SH-SY5Y (cell line): ENCODE measurements at regions not wholly inside any gene's neighbourhood (a gene's known extent, or its start where the extent isn't known, plus 50 kb on each side); places are given as distances from the start of the nearest gene placed in this dataset.
A peak's percentile ranks its signal among the peaks of the same experiment; 100 is the strongest.

Experiments used
- GATA2 ChIP-seq: IDR thresholded peaks from 2 replicates; pipeline ENCODE4 v1.6.1; 2011; ENCODE audit warnings: mild to moderate bottlenecking, low read depth, low read length
- GATA3 ChIP-seq: IDR thresholded peaks from 2 replicates; pipeline ENCODE4 v1.6.1; 2011; ENCODE audit warnings: low read depth, mild to moderate bottlenecking, low read length, moderate library complexity

DNA sequence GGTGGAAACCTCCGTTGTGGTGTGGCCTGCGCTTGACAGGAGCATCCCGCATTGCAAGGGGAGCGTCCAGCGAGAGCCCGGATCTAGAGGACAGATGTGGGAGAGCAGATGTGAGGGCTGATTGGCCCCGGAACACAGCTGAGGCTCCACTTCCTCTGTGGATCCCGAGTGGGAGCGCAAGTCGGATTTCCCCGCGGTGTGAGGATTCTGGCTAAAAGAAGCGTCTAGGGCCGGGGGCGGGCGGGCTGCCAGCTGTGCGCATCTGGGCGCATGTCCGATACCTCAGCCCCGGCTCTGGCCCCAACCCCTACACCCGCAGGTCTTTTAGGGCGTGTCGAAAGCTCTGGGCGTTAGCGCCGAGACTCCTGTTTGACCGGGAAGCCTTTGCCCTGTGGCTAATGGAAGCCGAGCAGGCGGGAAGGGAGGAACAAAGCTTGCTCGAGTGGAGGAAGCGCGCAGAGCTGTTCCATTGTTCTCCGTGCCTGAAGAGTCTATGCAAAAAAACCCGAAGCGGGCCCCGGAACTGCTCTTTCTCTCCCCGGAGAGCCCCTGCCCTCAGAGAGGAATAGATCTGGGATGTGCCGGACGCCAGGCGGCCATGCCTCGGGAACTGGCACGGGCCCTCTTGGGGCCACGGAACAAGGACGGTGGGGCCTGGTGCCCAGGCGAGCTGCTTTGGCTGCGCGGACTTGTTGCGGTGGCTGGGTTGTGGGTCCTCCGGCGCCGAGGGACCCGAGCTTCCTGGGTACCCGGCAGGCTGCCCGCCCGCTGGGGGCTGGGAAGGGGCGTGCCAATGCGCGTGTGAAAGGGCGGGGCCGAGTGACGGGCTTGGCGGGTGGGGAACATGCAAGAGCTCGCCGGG, 111.1 kb downstream of the NAV1 start:
- TF ChIP-seq GATA3 (no peak), GATA2 (peak; percentile 62)

DNA sequence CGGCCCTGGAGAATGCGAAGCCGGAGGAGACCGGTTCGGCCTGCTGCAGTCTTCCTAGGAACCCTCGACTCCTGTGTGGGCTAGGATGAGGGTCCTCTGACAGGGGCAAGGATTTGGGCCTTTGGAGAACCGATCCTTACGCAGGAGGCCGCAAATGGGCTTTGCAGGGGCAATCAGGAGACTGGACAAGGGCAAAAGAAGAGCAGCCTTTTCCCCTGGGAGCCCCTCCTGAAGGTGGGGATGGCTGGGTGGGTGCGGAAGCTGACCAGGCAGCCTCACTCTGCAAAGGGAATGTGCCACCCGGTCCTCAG, 111.7 kb downstream of the NAV1 start:
- TF ChIP-seq GATA2 (no peak), GATA3 (no peak)

DNA sequence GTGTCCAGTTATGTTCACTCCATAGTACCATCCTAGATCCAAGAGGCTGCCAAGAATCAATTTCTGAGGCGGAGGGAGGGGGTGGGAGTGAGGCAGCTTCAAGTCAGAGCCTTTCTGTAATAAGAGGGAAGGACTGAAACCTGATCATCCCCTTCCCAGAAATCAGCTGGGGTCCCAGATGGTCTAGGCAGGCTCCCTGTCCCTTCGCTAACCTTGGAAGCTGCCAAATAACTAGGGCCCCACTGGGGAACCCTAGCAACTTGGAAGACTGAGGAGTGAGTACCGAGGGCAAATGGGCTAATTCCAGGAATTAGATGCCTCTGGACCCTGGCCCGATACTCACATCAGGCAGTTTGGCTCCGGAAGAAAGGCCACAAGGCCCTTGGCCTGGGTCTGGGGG, 113.3 kb downstream of the NAV1 start:
- TF ChIP-seq GATA3 (no peak), GATA2 (no peak)

DNA sequence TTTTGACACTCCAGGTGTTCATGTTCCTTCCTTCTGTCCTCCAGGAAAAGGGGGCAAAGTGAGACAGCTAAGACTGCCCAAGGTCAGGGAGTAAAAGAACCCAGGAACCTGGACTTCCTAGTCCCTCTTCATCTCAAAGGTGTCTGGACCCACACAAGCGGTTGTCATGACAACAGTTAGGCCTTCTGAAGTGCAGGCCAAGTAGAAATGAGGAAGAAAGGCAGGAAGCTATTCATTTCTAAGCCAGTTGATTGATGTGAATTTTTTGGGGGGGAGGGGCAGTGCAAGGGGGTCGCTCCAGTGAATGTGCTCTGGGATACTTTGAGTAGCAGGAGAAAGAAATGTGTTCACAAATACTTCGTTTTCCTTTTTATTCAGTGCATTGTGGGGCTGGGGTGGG, 114.3 kb downstream of the NAV1 start:
- TF ChIP-seq GATA2 (no peak), GATA3 (no peak)

DNA sequence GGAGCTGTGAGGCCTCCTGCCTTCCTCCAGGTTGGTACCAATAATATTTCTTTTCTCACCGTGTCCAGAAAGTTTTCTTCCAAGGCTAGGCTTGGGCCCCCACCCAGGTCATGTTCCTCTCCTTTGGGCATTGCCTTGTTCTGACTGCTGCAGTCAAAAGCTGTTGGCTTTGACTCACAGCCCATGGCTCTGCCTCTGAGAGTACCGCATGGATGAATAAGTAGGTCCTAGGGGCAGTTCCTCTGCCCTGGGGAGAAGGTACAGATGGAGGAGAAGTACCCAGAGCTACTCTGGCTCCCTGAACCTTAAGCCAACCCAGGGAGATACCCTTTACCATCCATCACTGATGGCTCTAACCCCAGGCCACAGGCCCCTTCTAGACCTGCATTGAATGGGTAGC, 115.0 kb downstream of the NAV1 start:
- no peak for TF ChIP-seq GATA3
- no peak for TF ChIP-seq GATA2

DNA sequence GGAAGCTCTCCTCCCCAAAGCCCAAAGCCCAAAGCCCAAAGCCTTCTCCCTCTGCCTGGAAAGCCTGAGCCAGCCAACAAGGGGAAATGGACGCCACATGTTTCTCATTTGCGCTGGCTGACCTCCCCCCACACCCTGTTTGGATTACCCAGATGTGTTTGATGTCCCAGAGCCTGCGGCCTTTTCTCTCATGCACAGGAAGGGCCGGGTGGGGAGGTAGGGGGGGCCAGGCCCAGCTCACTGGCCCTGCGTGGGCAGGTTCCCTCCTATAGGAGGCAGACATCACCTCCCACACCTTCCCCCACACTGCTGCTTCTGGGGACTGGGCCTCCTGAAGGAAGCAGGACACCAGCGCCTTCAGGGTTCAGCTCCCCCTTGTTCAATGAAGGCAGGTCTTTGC, 116.3 kb downstream of the NAV1 start:
- TF ChIP-seq GATA2 (peak; percentile 24; the same call in 1 of the 2 replicates), GATA3 (no peak)

DNA sequence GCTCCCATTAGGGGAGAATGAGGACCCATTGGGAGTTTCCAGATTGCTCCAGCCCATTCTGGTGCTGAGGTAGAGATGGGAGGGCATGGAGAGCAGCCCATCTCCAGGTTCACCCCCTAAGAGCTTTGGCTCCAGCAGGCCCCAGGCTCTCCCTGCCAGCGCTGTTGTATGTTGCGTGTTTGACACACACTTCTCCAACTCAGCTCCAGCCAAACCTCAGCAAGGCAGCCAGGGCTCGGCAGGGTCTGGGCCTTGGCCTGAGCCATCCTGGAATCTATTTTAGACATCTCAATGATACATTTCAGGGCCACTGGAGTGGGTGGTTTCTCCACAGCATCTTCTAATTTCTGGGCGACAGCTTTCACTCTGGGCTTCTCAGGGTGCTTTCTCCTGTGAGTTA, 117.0 kb downstream of the NAV1 start:
- TF ChIP-seq GATA2 (no peak), GATA3 (no peak)

DNA sequence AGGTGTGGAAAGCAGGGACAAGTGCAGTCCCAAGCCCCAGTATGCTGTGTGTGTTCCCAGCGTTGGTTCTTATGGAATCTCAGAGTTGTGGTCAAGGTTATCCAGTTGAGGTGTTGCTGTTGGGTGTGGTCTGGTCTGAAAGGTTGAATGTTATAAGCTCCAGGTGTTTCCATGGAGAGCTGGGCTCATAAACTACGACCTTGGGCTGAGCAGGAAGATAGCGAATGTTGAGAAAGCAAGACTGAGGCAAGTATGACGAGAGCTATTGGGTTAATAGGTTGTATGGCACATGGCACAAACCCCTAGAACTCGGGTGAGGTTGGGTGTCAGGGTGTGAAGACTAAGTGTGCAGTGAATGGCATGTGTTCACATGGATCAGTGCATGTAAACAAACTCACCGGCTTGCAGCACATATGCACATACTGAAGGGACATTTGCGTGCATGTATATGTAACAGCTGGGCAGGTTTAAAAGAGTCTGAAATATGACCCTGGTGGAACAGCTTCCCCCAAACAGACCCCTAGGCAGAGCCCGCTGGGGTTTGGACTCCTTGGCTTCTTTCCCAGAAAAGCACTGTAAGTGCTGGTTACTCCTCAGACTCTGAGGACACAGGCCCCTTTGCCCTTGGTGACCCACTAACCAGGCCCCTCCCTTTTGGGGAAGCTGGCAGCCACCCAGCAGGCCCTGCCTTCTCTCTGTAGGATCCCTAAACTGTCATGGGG, 117.5 kb downstream of the NAV1 start:
- TF ChIP-seq GATA3 = no peak
- no peak for TF ChIP-seq GATA2

DNA sequence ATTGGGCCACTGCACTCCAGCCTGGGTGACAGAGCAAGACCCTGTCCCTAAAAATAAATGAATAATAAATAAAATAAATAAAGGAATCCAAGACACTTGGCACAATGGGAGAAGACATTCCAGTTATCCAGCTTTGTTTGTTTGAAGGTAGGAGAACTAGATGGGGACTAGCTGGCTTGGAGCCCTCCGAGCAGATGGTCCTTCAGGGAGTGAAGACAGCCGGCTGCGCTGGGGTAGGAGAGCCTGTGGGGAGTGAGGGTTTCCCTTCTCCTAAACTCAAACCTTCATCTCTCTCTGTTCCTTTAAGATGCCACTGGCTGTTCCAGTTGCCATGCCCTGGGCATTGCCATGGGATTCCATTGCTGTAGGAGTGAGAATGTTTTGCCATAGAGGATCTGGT, 120.6 kb downstream of the NAV1 start:
- TF ChIP-seq GATA3 (no peak), GATA2 (no peak)

DNA sequence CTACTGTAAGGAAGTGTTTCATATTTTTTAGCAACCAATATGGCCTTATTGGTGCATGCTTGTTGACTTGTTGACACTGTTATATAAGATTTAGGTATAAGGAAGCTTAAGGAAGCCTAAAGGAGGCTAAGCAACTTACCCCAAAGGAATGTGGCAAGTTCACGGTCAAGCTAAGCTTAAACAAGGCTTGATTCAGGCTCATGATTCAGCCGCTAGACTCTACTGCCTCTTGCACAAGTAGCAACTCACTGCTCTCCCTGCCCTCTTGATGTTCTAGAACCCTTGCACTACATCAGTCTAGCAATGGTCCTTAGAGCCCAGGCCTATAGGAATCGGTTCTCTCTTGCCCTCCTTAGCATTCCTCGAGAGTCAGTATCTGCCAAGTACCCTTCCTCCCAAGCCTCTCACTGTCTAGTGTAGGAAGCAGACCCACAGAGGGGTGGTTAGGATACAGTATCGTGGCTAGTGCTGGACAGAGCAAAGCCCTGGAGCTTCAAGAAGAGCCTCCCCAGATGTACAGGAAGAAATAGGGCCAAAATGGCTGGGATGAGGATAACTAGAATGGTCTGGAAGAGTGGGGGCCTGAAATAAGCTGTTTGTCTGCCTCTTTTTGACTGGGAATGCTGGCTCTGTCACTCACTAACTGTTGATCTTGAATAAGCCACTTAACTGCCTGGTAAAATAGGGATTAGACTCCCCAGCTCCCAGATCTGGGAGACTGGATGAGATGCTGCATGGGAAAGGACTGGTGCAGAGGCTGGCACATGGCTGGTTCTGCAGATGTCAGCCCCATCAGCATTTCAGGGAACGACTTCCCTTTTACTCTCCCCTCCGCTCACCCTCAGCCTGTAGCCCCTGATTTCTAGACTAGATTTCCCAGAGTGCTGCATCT, 122.2 kb downstream of the NAV1 start:
- TF ChIP-seq GATA2 = no peak
- no peak for TF ChIP-seq GATA3

DNA sequence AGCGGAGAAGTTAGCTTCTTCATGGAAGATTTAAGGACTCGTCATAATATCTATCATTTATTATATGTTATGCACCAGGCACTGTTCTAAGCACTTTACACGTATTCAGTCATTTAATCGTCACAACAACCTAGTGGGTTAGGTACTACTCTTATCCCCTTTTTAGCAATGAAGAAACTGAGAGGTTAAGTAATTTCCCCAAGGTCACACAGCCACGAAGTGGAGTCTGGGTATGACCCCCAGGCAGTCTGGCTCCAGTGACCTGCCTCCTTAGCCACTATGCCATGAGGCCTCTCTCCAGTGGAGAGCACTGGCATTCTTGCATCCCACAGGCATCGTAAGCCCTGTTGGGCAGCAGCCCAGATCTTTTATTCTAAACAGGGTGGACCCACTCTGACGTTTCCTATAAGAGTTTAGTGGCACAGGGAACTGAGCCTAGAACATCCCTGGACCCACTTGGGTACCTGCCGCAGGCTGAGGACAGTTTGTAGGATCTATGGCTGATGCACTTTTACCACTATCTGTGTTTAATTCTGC, 123.0 kb downstream of the NAV1 start:
- TF ChIP-seq GATA2 (no peak), GATA3 (no peak)

DNA sequence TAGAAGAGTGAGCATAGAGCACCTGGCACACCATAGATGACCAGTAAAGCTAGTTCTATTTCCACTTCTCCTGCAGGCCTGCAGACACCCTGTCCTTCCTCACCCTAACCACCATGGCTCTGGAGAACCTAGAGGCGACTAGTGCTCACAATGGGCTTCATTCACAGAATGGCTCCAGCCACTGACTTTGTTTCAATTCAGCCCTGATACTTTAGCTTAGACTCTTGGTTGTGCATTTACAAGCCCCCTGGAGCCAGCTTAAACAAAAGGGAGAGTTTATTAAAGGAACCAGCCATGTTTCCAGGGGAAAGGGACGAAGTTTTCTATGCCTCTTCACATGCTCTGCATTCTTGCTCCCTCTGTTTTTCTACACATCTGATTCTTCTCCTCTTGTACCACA, 123.7 kb downstream of the NAV1 start:
- TF ChIP-seq GATA3 = no peak
- no peak for TF ChIP-seq GATA2

DNA sequence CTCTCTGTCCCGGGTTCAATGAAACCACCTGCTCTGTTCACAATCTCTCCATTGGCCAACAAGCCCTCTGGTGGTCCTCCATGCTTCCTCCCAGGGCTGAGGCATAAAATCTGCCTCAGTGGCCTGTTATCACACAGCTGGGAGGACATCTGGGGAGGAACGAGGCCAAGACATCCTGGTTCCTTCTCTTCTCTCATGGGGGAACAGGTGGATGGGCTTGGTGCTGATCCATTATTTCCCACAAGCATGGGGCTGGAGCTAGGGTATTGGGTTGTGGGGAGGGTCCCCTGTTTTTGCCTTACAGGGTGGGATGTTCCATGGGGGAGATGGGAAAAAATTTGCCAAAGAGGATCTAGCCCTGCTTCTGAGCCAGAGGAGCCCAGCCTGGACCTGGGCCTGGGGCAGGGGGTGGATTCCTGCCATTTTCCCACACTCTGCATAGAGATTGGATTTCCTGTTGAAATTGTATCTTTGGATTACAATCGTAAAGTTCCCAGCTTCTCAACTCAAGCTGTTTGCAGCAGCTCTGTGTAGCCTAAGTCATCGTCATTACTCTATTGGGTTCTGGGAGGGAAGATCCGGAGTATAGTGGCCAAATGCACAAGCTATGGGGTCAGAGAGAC, 124.7 kb downstream of the NAV1 start:
- TF ChIP-seq GATA3 (no peak), GATA2 (no peak)

DNA sequence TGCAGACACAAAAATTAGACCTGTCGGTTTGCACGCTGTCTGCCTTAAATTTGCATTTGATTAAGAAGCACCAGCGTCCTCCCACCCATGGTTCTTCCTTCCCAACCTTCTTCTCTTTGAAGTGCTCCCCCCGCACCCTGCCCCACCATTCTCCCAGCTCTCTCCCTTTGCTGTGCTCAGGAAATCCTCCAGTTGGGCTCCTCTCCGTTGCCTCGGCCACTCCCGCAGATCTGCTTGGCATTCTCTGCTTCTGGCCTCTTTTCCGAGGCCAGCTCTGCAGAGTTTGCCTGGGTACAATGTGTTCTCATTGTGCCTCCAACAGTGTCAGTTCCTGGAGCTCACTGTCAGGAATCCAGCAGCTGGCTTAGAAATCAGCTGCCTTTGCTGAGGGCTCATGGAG, 126.1 kb downstream of the NAV1 start:
- TF ChIP-seq GATA3 (no peak), GATA2 (no peak)

DNA sequence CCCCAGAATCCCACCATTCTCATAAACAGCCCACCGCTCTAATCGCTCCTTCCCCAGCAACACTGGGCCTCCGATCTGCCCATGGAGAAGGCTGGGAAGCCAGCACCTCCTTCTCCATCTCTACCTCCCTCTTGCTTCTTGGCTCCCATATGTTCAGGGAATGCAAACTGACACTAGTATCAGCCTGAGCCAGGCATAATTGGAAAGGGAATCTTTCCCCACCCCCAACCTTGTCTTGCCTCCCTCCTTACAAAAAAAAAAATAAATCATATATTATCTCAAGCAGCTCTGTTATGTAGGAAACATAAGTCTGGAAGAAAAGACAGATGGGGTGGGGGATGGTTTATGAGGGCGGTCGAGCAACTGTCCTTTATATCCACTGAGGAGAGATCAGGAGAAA, 127.2 kb downstream of the NAV1 start:
- no peak for TF ChIP-seq GATA2
- no peak for TF ChIP-seq GATA3
